CD4-positive, alpha-beta T cell treated with Interleukin-15 for 4 hours (primary cell): ENCODE measurements at regions not wholly inside any gene's neighbourhood (a gene's known extent, or its start where the extent isn't known, plus 50 kb on each side); places are given as distances from the start of the nearest gene placed in this dataset.
"Not testable (repeated sequence)": the region's sequence is repeated elsewhere in the genome, so short reads cannot be mapped to it uniquely, and the experiment has no call there.

Source experiments
- DNase-seq: peaks from one replicate; pipeline ENCODE4 v3.0.0-alpha.2; 2020; ENCODE audit warnings: low spot score

DNA sequence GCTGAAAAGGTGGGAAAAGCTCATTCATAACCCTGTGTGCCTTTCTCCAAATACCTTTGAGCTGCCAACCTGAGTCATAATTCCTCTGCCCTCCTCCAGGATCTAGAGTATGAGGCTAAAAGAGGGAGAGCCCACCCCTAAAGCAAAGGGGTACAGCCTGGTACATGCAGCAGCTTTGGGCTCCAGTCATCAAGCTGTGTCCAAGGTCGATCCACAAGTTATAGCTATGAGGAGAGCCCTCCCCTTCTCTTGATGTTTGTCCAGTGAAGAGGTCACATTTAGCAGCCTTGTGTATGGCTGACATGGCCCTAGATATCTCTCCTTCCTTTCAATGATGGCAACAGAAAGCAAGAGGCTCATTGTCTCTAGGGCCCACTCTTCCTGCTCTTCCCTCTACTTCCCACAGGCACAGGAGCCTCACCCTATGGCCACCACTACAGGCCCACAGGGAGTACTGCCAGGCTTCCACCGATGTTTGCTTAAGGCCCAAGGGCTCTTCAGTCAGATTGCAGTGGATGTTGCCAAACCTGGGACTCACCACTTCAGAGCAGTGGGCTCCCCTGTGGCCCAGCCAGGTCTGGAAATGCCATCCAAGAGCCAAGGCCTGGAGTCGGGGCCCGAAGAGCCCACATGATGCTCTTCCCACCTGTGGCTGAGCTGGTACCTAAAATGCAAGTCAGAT is 176.8 kb downstream of the CD83 start:
- DNase-seq = no peak

DNA sequence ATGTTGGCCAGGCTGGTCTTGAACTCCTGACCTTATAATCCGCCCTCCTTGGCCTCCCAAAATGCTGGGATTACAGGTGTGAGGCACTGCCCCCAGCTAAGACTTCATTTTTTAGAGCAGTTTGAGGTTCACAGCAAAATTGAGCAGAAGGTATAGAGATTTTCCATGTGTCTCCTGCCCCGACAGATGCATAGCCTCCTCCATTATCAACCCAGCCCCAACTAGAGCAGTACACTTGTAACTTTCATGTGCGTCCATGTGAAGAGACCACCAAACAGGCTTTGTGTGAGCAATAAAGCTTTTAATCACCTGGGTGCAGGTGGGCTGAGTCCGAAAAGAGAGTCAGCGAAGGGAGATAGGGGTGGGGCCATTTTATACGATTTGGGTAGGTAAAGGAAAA is 179.1 kb downstream of the CD83 start:
- not testable (repeated sequence) for DNase-seq

DNA sequence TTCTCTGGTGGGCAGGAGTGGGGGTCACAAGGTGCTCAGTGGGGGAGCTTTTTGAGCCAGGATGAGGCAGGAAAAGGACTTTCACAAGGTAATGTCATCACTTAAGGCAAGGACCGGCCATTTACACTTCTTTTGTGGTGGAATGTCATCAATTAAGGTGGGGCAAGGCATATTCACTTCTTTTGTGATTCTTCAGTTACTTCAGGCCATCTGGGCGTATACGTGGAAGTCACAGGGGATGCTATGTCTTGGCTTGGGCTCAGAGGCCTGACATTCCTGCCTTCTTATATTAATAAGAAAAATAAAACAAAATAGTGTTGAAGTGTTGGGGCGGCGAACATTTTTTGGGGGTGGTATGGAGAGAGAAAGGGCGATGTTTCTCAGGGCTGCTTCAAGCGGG is 179.5 kb downstream of the CD83 start:
- DNase-seq = not testable (repeated sequence)

- not testable (repeated sequence) for DNase-seq
Measured at GRCh38 chr6:14300189-14300588, 182.6 kb downstream of the CD83 start.

GRCh38 chr6:14300721-14301120 is 183.1 kb downstream of the CD83 start:
- DNase-seq = not testable (repeated sequence)

- DNase-seq = not testable (repeated sequence)
Measured at GRCh38 chr6:14301477-14301876, 183.9 kb downstream of the CD83 start.

DNA sequence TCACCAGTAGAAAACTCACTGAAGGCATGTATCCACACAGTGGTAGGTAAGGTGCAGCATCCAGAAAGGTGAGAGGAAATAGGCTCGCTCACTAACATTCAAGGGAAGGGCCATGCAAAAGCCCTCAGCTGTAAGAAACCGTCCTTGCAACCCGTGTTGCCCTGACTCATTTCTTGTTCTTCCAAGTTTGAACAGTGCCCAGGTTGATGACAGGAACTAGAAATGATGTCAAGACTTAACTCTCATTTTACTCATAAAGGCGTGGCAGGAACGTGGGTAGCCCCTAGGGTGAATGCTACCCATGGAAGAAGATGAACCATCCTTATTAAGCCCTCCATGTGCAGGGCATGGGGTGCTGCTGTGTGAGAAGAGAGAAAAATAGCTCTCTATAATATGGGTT is 187.6 kb downstream of the CD83 start:
- no peak for DNase-seq

DNA sequence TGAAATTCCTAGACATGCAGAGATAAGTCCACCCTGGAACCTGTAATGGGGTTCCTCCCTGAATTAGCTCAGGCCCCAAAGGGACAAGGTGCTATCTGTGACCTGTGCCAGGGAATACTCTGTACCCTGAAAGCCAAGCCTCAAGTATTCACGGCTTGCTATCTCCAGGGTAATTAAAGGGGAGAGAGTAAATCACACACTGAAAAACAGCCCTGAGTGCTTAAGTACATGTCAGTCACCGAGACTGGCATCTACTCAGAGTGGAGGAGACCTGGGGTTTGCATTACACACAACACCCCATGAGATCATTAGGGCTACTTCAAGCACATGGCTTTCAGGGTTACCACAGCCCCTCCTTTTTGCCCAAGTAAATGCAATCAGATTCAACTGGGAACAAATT is 188.1 kb downstream of the CD83 start:
- DNase-seq = no peak

GRCh38 chr6:14306151-14306906 is 188.8 kb downstream of the CD83 start:
- DNase-seq = no peak

- DNase-seq = no peak
Measured at GRCh38 chr6:14309516-14309915, 191.9 kb downstream of the CD83 start.

- DNase-seq = no peak
Measured at GRCh38 chr6:14309951-14310445, 192.4 kb downstream of the CD83 start.

GRCh38 chr6:14310960-14311359 is 193.4 kb downstream of the CD83 start:
- no peak for DNase-seq

DNA sequence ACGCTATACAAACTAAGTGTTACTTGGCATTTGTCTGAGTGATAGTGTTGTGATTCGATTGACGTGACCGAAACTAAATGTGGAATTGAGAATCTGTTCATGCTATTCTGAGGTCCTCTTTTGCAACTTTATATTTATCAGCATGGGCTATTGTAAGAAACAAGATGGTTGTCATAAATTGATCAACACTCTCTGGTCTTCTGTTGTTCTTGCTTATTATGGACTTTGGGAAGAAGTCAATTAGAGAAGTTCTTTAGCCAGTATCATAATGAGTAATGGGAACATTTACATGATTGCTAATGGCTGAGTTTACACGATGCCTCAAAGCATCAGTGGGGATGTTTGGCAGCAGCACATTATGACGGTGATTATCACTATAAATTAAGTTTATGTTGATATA is 195.0 kb downstream of the CD83 start:
- no peak for DNase-seq

DNA sequence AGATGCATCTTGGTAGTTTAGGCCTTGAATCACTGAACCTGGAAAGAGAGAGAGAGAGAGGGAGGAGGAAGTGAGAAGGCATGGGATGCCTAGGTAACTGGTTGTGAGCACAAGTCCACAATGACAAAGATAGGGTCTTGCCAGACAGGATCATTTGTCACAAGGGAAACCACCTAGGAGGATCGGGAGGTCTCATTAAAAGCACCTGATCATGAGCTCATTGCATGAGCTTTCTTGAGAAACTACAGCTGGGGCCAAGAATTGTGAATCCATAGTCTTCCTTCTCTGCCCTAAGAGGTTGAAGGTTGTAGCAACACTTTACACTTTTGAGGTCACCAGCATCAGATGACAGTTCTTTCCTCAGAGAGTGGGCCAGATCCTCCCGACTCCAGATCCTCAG is 195.7 kb downstream of the CD83 start:
- no peak for DNase-seq

DNA sequence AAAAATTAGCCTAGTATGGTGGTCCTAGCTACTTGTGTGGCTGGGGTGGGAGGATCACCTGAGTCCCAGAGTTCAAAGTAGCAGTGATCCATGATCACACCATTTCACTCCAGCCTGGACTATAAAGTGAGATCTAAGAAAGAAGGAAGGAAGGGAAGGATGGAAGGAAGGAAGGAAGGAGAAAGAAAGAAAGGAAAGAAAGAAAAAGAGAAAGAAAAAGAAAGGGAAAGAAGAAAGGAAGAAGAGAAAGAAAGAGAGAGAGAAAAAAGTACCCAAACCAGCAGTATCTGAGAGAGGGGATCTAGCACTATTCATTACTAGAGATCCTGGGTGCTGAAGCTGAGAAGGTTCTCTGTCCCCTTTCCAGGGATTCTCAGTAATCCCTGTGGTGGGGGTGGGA is 197.8 kb downstream of the CD83 start:
- no peak for DNase-seq

DNA sequence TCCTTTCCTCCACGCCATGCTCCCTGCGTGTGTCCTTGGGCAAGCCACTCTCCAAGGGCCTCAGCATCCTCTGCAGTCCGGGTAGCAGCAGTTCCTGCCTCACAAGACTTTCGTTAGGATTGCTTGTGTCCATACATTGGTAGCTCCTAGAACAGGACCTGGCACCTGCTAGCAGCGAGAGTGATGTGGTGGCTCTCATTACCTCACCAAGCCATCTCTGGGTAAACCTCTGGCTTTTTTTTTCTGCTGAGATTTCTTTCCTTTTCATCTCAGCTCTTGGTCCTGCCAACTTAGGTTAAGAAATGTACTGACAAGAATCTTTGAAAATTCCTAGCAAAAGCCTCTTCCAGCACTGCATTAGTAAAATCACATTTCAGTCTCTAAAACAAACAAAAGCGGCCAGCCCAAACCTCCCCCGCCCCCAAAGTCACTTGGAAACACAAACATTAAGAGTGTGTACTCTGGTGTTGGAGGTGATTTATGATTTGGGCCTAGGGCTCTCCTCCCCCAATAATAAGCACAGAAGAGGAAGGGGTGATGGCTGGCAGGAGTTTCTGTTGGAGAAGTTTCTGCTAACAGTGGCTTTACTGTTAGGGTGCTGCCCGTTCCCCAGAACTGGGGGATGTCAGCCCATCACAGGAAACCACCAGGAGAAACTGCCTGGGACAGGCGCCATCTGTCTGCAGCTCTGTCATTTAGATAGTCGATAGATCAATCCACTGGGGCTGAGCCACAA is 199.2 kb downstream of the CD83 start:
- DNase-seq = no peak

- no peak for DNase-seq
Measured at GRCh38 chr6:14317387-14317970, 199.9 kb downstream of the CD83 start.

DNA sequence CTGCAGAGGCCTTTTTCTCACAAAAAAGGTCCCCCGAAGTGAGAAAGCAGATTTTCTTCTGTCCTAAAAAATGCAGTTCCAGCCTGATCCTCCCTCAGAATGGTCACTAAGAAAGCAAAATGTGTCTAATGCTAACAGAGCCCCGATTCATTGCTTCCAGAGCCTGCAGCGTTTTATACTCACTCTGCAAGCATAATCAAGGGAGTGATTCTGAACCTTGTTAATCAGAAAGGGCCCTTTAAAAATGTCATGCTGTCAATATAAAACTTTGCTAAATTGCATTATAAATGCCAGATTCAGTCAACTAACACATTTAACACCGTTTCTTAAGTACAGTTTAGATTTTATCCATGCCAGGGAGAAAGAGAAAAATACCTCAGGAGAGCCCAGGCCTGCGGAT is 202.8 kb downstream of the CD83 start:
- DNase-seq = no peak

DNA sequence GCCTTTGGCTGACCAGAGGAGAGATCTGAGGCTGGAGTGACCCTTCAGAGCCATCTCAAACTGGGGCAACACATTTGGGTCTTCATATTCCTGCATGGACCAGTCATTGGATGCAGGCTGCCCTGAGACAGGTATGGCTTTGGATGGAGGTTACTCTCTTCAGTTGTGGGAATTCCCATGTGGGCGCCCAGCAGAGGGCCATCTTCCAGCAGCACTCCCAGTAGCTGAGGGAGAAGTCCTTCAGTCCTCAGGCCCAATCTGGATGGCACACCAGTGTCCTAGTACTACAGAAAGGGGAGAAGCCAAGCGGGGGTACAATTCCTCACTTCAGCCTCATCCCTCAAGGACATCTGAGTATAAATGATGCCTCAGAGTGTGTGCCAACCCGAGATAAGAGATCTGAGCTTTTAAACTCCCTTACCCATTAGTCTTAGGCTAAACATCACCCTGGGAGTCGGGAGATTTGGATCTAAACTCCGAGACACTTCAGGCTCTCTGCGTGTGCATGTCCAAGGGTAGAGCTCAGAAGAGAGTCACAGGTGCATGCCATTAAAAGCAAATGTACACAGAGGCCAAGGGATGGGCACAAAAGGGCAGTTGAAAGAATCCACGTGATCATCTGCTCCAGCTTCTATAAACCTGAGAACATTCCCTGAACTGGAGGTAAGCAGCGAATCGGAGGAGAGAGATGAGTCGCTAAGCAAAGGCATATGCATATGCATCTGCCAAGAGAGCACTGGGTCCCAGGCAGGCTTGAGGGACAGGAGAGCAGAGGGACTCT is 204.6 kb downstream of the CD83 start:
- DNase-seq = no peak

GRCh38 chr6:14322841-14323240 is 205.3 kb downstream of the CD83 start:
- no peak for DNase-seq

GRCh38 chr6:14326774-14327173 is 209.2 kb downstream of the CD83 start:
- no peak for DNase-seq

DNA sequence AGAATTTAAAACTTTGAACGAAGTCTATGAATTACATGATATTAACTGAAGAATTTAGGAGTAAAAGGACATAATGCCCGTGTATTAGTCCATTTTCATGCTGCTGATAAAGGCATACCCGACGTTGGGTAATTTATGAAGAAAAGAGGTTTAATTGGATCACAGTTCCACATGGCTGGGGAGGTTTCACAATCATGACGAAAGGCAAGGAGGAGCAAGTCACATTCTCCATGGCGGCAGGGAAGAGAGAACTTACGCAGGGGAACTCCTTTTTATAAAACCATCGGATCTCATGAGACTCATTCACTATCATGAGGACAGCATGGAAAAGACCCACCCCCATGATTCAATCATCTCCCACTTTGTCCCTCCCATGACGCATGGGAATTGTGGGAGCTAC is 210.6 kb downstream of the CD83 start:
- DNase-seq = no peak
